PC-9 (cell line): ENCODE measurements at regions not wholly inside any gene's neighbourhood (a gene's known extent, or its start where the extent isn't known, plus 50 kb on each side); places are given as distances from the start of the nearest gene placed in this dataset.

ENCODE experiments used
- EZH2 ChIP-seq: fragments of 200-600 bp; sonication (generic); IDR thresholded peaks from 2 replicates; pipeline ENCODE4 v1.8.0; 2017; ENCODE audit warnings: antibody characterized with exemption, low read depth
- TF ChIP-seq, protein P1 (sequence below): fragments of 200-600 bp; sonication (generic); conservative IDR thresholded peaks from 2 replicates; pipeline ENCODE4 v1.6.1; 2017; ENCODE audit warnings: mixed run types, antibody characterized with exemption, mild to moderate bottlenecking, moderate library complexity

DNA sequence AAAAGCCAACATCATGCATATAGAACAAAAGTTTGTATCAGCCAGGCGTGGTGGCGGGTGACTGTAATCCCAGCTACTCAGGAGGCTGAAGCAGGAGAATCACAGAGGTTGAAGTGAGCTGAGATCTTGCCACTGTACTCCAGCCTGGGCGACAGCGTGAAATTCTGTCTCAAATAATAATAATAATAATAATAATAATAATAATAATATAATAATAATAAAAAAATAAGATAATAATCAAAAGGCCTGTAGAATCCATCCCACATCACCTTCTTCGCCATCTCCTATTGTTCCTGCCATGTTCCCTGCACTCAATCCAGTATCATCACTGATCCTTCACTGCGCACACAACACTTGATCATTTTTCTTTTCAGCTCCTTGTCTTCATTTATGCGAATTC lies 619.3 kb upstream of the ADARB2 start:
- TF ChIP-seq, protein P1, sequence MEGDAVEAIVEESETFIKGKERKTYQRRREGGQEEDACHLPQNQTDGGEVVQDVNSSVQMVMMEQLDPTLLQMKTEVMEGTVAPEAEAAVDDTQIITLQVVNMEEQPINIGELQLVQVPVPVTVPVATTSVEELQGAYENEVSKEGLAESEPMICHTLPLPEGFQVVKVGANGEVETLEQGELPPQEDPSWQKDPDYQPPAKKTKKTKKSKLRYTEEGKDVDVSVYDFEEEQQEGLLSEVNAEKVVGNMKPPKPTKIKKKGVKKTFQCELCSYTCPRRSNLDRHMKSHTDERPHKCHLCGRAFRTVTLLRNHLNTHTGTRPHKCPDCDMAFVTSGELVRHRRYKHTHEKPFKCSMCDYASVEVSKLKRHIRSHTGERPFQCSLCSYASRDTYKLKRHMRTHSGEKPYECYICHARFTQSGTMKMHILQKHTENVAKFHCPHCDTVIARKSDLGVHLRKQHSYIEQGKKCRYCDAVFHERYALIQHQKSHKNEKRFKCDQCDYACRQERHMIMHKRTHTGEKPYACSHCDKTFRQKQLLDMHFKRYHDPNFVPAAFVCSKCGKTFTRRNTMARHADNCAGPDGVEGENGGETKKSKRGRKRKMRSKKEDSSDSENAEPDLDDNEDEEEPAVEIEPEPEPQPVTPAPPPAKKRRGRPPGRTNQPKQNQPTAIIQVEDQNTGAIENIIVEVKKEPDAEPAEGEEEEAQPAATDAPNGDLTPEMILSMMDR, result no peak
- no peak for TF ChIP-seq EZH2
